AG10803 (cell line): ENCODE measurements at regions not wholly inside any gene's neighbourhood (a gene's known extent, or its start where the extent isn't known, plus 50 kb on each side); places are given as distances from the start of the nearest gene placed in this dataset.
A peak's percentile ranks its signal among the peaks of the same experiment; 100 is the strongest.

Experiments used
- DNase-seq: peaks from one replicate; pipeline ENCODE4 v3.0.0; 2010; ENCODE audit warnings: low read depth
- H3K4me3 ChIP-seq: 2 replicates; pipeline ENCODE4 v1.5.1; 2011; ENCODE audit warnings: mild to moderate bottlenecking, low read length, control low read depth
- CTCF ChIP-seq: conservative IDR thresholded peaks from 2 replicates; pipeline ENCODE4 v1.5.1; 2011; ENCODE audit warnings: mild to moderate bottlenecking, low read length, control low read depth, inconsistent platforms

GRCh38 chr5:152549709-152550108 is 144.6 kb upstream of the NMUR2 start:
- no peak overlapping the region for H3K4me3 ChIP-seq
- no peak for DNase-seq
- TF ChIP-seq CTCF = no peak

- no peak for TF ChIP-seq CTCF
- DNase-seq = no peak
- no peak overlapping the region for H3K4me3 ChIP-seq
Measured at GRCh38 chr5:152551061-152551460, 146.0 kb upstream of the NMUR2 start.

GRCh38 chr5:152556784-152557183 is 151.7 kb upstream of the NMUR2 start:
- TF ChIP-seq CTCF = no peak
- H3K4me3 ChIP-seq = no peak overlapping the region
- DNase-seq = no peak

DNA sequence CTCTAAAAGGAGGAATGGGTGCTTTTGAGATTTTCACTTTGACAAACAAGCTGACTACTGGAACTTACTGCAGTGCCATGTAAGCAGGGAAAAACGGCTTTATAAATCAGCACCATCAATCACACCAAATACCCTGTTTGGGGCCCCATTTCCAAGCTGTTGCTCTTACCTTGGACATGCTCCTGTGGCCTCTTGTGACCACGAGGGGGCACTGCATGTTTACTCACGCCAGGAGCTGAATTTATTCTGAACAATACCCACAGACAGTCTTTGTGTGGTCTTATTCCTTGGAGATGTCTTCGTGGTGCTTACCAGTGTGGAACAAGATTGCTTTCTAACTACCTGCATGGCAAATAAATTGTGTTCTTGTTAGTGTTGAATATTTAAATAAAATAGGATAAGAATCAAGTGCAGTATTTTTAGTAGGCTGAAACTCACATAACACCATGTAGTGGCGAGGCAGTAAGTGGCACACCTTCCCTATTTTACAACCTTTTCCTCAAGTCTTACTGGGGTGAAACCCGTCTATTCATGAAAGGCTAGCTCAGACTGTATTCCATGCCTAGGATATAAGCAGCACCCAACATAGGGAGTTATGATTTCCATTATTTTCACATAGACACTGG is 155.5 kb upstream of the NMUR2 start:
- peak; percentile 66 for DNase-seq
- no peak overlapping the region for H3K4me3 ChIP-seq
- peak; percentile 92 for TF ChIP-seq CTCF

GRCh38 chr5:152568016-152568415 is 162.9 kb upstream of the NMUR2 start:
- no peak for DNase-seq
- no peak for TF ChIP-seq CTCF
- H3K4me3 ChIP-seq = no peak overlapping the region

GRCh38 chr5:152572812-152573211 is 167.7 kb upstream of the NMUR2 start:
- H3K4me3 ChIP-seq = no peak overlapping the region
- no peak for TF ChIP-seq CTCF
- no peak for DNase-seq

GRCh38 chr5:152584103-152584502 is 179.0 kb upstream of the NMUR2 start:
- no peak for TF ChIP-seq CTCF
- H3K4me3 ChIP-seq = no peak overlapping the region
- no peak for DNase-seq
